CD8-positive, alpha-beta memory T cell (primary cell): ENCODE measurements at regions not wholly inside any gene's neighbourhood (a gene's known extent, or its start where the extent isn't known, plus 50 kb on each side); places are given as distances from the start of the nearest gene placed in this dataset.

Source experiments
- CTCF ChIA-PET: fragments of 350-600 bp; sonication (Branson Sonifier 250); formaldehyde crosslinking; loops from one replicate; lab custom pipeline; 2021; ENCODE audit warnings: antibody characterized with exemption; lab: Charles Lee
- POLR2A ChIA-PET: fragments of 350-600 bp; sonication (Branson Sonifier 250); formaldehyde crosslinking; loops from one replicate; lab custom pipeline; 2021; ENCODE audit warnings: antibody characterized with exemption; lab: Charles Lee
- DNase-seq, 5 donors: peaks; one replicate each; pipeline versions ENCODE4 v3.0.0 to v3.0.0-alpha.2; 2020 to 2022; ENCODE audit warnings: mixed read lengths in 1 of 5
- H3K27ac ChIP-seq: one replicate; pipeline ENCODE4 v1.7.0; 2013; ENCODE audit warnings: low read depth, mild to moderate bottlenecking, low read length, moderate library complexity
- H3K27me3 ChIP-seq: 2 replicates; pipeline ENCODE4 v1.7.0; 2013; ENCODE audit warnings: low read length, mild to moderate bottlenecking; ENCODE audit not compliant: insufficient read depth, poor library complexity, severe bottlenecking
- H3K36me3 ChIP-seq: 2 replicates; pipeline ENCODE4 v1.7.0; 2013; ENCODE audit warnings: mild to moderate bottlenecking, low read length, moderate library complexity; ENCODE audit not compliant: insufficient read depth
- H3K4me1 ChIP-seq: 2 replicates; pipeline ENCODE4 v1.7.0; 2013; ENCODE audit warnings: mild to moderate bottlenecking, low read length, moderate library complexity; ENCODE audit not compliant: insufficient read depth
- H3K4me3 ChIP-seq: 2 replicates; pipeline ENCODE4 v1.7.0; 2013; ENCODE audit warnings: mild to moderate bottlenecking, low read length
- H3K9me3 ChIP-seq: 2 replicates; pipeline ENCODE4 v1.7.0; 2013; ENCODE audit warnings: mild to moderate bottlenecking, low read length
- H3K27ac Mint-ChIP-seq, 8 donors: one replicate each; pipeline ENCODE4 v1.8.0; 2020 to 2021; ENCODE audit warnings: mixed read lengths in 8 of 8, mild to moderate bottlenecking in 6 of 8, inconsistent platforms in 3 of 8, moderate library complexity in 3 of 8
- H3K27me3 Mint-ChIP-seq, 2 donors: one replicate each; pipeline ENCODE4 v1.8.0; 2020 to 2021; ENCODE audit warnings: mixed read lengths in 2 of 2, mild to moderate bottlenecking in 1 of 2, moderate library complexity in 1 of 2
- H3K36me3 Mint-ChIP-seq, 3 donors: one replicate each; pipeline ENCODE4 v1.8.0; 2020 to 2021; ENCODE audit warnings: mixed read lengths in 3 of 3, inconsistent platforms in 1 of 3, mild to moderate bottlenecking in 1 of 3
- H3K4me1 Mint-ChIP-seq, 3 donors: one replicate each; pipeline ENCODE4 v1.8.0; 2020 to 2021; ENCODE audit warnings: mixed read lengths in 3 of 3, inconsistent platforms in 1 of 3, mild to moderate bottlenecking in 1 of 3
- H3K4me3 Mint-ChIP-seq, 7 donors: one replicate each; pipeline ENCODE4 v1.8.0; 2020 to 2021; ENCODE audit warnings: mixed read lengths in 7 of 7, mild to moderate bottlenecking in 6 of 7, moderate library complexity in 4 of 7, inconsistent platforms in 2 of 7
- H3K9me3 Mint-ChIP-seq, 5 donors: one replicate each; pipeline ENCODE4 v1.8.0; 2020 to 2022; ENCODE audit warnings: mixed read lengths in 5 of 5, mild to moderate bottlenecking in 3 of 5, moderate library complexity in 2 of 5, inconsistent platforms in 1 of 5

DNA sequence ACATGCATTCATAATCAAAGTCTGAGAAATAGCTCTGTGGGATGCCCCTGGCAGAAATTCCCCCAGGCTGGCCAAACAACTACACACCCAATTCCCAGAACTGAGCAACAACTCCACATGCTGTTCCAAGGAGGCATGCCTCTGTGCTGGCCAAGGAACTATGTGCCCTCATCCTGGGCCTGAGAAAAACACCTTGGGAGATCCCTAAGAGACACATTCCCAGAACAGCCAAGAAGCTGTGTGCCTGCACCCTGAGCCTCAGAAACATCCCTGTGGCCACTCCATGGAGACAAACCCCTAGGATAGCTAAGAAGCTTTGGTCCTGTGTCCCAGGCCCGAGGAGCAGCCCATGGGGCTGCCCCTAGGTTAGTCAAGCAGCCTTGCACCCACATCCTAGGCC, 92.3 kb upstream of the MME start:
- ChIA-PET POLR2A (no interaction called here), CTCF (no interaction called here)
- Mint-ChIP-seq H3K36me3 (no peaks in the 10 kb centered on the region), H3K4me3 (no peak overlapping the region), H3K4me1 (no peaks in the 10 kb centered on the region), H3K9me3 (peaks cover 0 to 29% (median 9%) of the 10 kb centered on the region in 5 donors), H3K27me3 (peaks cover 0 to 3% of the 10 kb centered on the region in 2 donors), H3K27ac (no peak overlapping the region)
- DNase-seq = no peak
- no peak overlapping the region for H3K27ac ChIP-seq
- no peak overlapping the region for H3K4me3 ChIP-seq
- no peaks in the 10 kb centered on the region for H3K36me3 ChIP-seq
- H3K4me1 ChIP-seq = no peaks in the 10 kb centered on the region
- H3K27me3 ChIP-seq = no peaks in the 10 kb centered on the region
- no peaks in the 10 kb centered on the region for H3K9me3 ChIP-seq

DNA sequence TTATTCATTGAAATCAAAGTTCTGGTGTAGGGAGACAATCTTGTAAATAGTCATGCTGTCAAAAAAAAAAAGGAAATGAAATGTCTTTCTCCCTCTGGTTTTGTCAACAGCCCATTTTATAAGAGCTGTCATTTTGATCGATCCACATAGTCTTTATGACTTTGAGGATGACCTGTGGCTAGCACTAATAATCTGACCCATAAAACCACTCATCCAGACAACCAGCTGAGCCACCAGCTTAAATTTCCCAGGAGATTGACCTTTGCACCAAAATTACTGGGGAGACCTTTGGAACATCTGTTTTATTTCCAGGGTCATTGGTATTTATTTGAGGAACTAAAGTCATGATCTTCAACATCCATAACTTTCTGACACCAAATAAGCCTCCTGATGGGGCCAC, 98.5 kb upstream of the MME start:
- Histone ChIP-seq H3K4me1 (no peaks in the 10 kb centered on the region), H3K4me3 (no peak overlapping the region), H3K27me3 (no peaks in the 10 kb centered on the region), H3K27ac (no peak overlapping the region), H3K36me3 (no peaks in the 10 kb centered on the region), H3K9me3 (no peaks in the 10 kb centered on the region)
- peaks cover 0 to 9% (median 4%) of the 10 kb centered on the region in 5 donors for H3K9me3 Mint-ChIP-seq
- no peaks in the 10 kb centered on the region for H3K36me3 Mint-ChIP-seq
- POLR2A ChIA-PET = no interaction called here
- H3K27ac Mint-ChIP-seq = no peak overlapping the region
- no peak overlapping the region for H3K4me3 Mint-ChIP-seq
- no peaks in the 10 kb centered on the region for H3K27me3 Mint-ChIP-seq
- H3K4me1 Mint-ChIP-seq = no peaks in the 10 kb centered on the region
- DNase-seq = no peak
- CTCF ChIA-PET = no interaction called here

- Mint-ChIP-seq H3K9me3 (peaks cover 0 to 9% (median 2%) of the 10 kb centered on the region in 5 donors), H3K4me1 (no peaks in the 10 kb centered on the region), H3K27ac (no peak overlapping the region), H3K36me3 (no peaks in the 10 kb centered on the region), H3K27me3 (no peaks in the 10 kb centered on the region), H3K4me3 (no peak overlapping the region)
- no peak overlapping the region for H3K27ac ChIP-seq
- ChIA-PET POLR2A (no interaction called here), CTCF (no interaction called here)
- no peak for DNase-seq
- no peaks in the 10 kb centered on the region for H3K9me3 ChIP-seq
- H3K27me3 ChIP-seq = no peaks in the 10 kb centered on the region
- no peaks in the 10 kb centered on the region for H3K4me1 ChIP-seq
- H3K36me3 ChIP-seq = no peaks in the 10 kb centered on the region
- H3K4me3 ChIP-seq = no peak overlapping the region
These were observed 98.9 kb upstream of the MME start for GRCh38 chr3:154981201-154981600.

- no peaks in the 10 kb centered on the region for H3K36me3 Mint-ChIP-seq
- H3K4me1 ChIP-seq = no peaks in the 10 kb centered on the region
- H3K27me3 Mint-ChIP-seq = peaks cover 0 to 1% of the 10 kb centered on the region in 2 donors
These were observed 100.8 kb upstream of the MME start for GRCh38 chr3:154979331-154979730.

GRCh38 chr3:154977666-154978065, 102.5 kb upstream of the MME start:
- Histone ChIP-seq H3K4me3 (no peak overlapping the region), H3K9me3 (no peaks in the 10 kb centered on the region), H3K36me3 (no peaks in the 10 kb centered on the region), H3K27ac (no peak overlapping the region), H3K27me3 (no peaks in the 10 kb centered on the region), H3K4me1 (no peaks in the 10 kb centered on the region)
- no peak overlapping the region for H3K4me3 Mint-ChIP-seq
- DNase-seq = no peak
- H3K36me3 Mint-ChIP-seq = no peaks in the 10 kb centered on the region
- H3K27me3 Mint-ChIP-seq = peaks cover 0 to 1% of the 10 kb centered on the region in 2 donors
- no peaks in the 10 kb centered on the region for H3K4me1 Mint-ChIP-seq
- no peak overlapping the region for H3K27ac Mint-ChIP-seq
- POLR2A ChIA-PET = no interaction called here
- CTCF ChIA-PET = no interaction called here
- H3K9me3 Mint-ChIP-seq = peaks cover 0 to 2% (median 0%) of the 10 kb centered on the region in 5 donors

More at GRCh38 chr3:154979331-154979730, 100.8 kb upstream of the MME start:
- no peak overlapping the region for H3K27ac Mint-ChIP-seq
- CTCF ChIA-PET = no interaction called here
- H3K27me3 ChIP-seq = no peaks in the 10 kb centered on the region
- no peaks in the 10 kb centered on the region for H3K36me3 ChIP-seq
- no peak for DNase-seq
- no peak overlapping the region for H3K4me3 ChIP-seq
- POLR2A ChIA-PET = no interaction called here
- no peaks in the 10 kb centered on the region for H3K9me3 ChIP-seq
- H3K27ac ChIP-seq = no peak overlapping the region
- no peaks in the 10 kb centered on the region for H3K4me1 Mint-ChIP-seq
- H3K4me3 Mint-ChIP-seq = no peak overlapping the region
- peaks cover 0 to 9% (median 2%) of the 10 kb centered on the region in 5 donors for H3K9me3 Mint-ChIP-seq

GRCh38 chr3:154976072-154976983, 103.8 kb upstream of the MME start:
- H3K27me3 Mint-ChIP-seq = peaks cover 0 to 1% of the 10 kb centered on the region in 2 donors
- H3K4me1 ChIP-seq = no peaks in the 10 kb centered on the region
- no peaks in the 10 kb centered on the region for H3K36me3 ChIP-seq
- ChIA-PET CTCF (no interaction called here), POLR2A (no interaction called here)
- H3K4me3 ChIP-seq = no peak overlapping the region
- H3K9me3 Mint-ChIP-seq = peaks cover 0 to 3% (median 0%) of the 10 kb centered on the region in 5 donors
- no peaks in the 10 kb centered on the region for H3K36me3 Mint-ChIP-seq
- H3K27me3 ChIP-seq = no peaks in the 10 kb centered on the region
- no peak overlapping the region for H3K27ac Mint-ChIP-seq
- H3K4me1 Mint-ChIP-seq = no peaks in the 10 kb centered on the region
- no peaks in the 10 kb centered on the region for H3K9me3 ChIP-seq
- H3K27ac ChIP-seq = no peak overlapping the region
- H3K4me3 Mint-ChIP-seq = no peak overlapping the region
- no peak for DNase-seq

DNA sequence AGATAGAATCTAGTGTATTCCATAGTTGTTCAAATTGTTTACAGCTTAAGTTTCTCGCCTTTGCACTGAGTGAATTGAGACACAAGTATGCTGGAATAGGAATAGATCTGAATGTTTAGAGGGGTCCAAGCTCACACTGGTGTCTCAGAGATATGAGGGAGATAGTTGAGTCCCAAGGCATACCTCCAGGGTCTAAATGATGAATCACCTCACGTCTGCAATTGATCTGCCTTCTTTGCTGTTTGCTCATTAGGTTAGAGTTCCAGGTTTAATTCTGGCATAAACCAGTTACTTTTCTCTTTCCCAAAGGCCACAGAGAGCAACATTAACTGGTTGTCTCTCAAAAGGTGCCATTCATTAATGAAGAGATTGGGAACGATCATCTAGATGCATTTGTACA, 106.3 kb upstream of the MME start:
- H3K9me3 Mint-ChIP-seq = peaks cover 0 to 7% (median 0%) of the 10 kb centered on the region in 5 donors
- H3K4me1 Mint-ChIP-seq = no peaks in the 10 kb centered on the region
- H3K27me3 Mint-ChIP-seq = peaks cover 0 to 1% of the 10 kb centered on the region in 2 donors
- no peaks in the 10 kb centered on the region for H3K4me1 ChIP-seq
- POLR2A ChIA-PET = no interaction called here
- no peak for DNase-seq
- no peak overlapping the region for H3K4me3 ChIP-seq
- no peaks in the 10 kb centered on the region for H3K27me3 ChIP-seq
- no peaks in the 10 kb centered on the region for H3K9me3 ChIP-seq
- H3K27ac Mint-ChIP-seq = no peak overlapping the region
- no peak overlapping the region for H3K4me3 Mint-ChIP-seq
- CTCF ChIA-PET = no interaction called here
- no peaks in the 10 kb centered on the region for H3K36me3 ChIP-seq
- no peaks in the 10 kb centered on the region for H3K36me3 Mint-ChIP-seq
- no peak overlapping the region for H3K27ac ChIP-seq

GRCh38 chr3:154972951-154973350, 107.2 kb upstream of the MME start:
- H3K9me3 Mint-ChIP-seq = peaks cover 0 to 5% (median 0%) of the 10 kb centered on the region in 5 donors
- no peak overlapping the region for H3K4me3 Mint-ChIP-seq
- Histone ChIP-seq H3K9me3 (no peaks in the 10 kb centered on the region), H3K4me1 (no peaks in the 10 kb centered on the region), H3K36me3 (no peaks in the 10 kb centered on the region), H3K4me3 (no peak overlapping the region), H3K27me3 (no peaks in the 10 kb centered on the region), H3K27ac (no peak overlapping the region)
- H3K27me3 Mint-ChIP-seq = peaks cover 0 to 1% of the 10 kb centered on the region in 2 donors
- POLR2A ChIA-PET = no interaction called here
- H3K4me1 Mint-ChIP-seq = no peaks in the 10 kb centered on the region
- H3K27ac Mint-ChIP-seq = no peak overlapping the region
- H3K36me3 Mint-ChIP-seq = no peaks in the 10 kb centered on the region
- CTCF ChIA-PET = no interaction called here
- DNase-seq = no peak
